Panc1 (cell line): ENCODE measurements at regions not wholly inside any gene's neighbourhood (a gene's known extent, or its start where the extent isn't known, plus 50 kb on each side); places are given as distances from the start of the nearest gene placed in this dataset.
A peak's percentile ranks its signal among the peaks of the same experiment; 100 is the strongest.

ENCODE experiments used
- ATAC-seq: fragments of 200-7000 bp; cut with Tn5 transposase; 2 replicates; pipeline ENCODE4 v1.9.1; 2020; ENCODE audit warnings: mild to moderate bottlenecking, moderate library complexity
- BruUV-seq: library from RNA; stranded (reverse); fragments of 400-500 nt; replicated peaks from 2 replicates; lab custom pipeline; 2021; lab: Mats Ljungman, UMichigan
- CTCF ChIA-PET: fragments of 300-600 bp; sonication (Branson Sonifier 250); formaldehyde crosslinking; loops from one replicate; lab custom pipeline; 2022; ENCODE audit warnings: antibody characterized with exemption; lab: Charles Lee
- POLR2A ChIA-PET: fragments of 300-600 bp; sonication (Branson Sonifier 250); formaldehyde crosslinking; loops from one replicate; lab custom pipeline; 2022; ENCODE audit warnings: antibody characterized with exemption; lab: Charles Lee
- DNase-seq: peaks from one replicate; pipeline ENCODE4 v3.0.0-alpha.2; 2010; ENCODE audit warnings: low read depth, low spot score
- H3K27ac ChIP-seq: 2 replicates; pipeline ENCODE4 v1.5.1; 2011; ENCODE audit warnings: mild to moderate bottlenecking, low read length, inconsistent platforms
- H3K27me3 ChIP-seq: fragments of 200-500 bp; sonication (Bioruptor generic); 2 replicates; pipeline ENCODE4 v1.6.0; 2014; ENCODE audit warnings: low read length, inconsistent platforms; ENCODE audit not compliant: control insufficient read depth, insufficient read depth
- H3K36me3 ChIP-seq: fragments of 200-500 bp; sonication (Bioruptor generic); 2 replicates; pipeline ENCODE4 v1.5.1; 2014; ENCODE audit warnings: inconsistent platforms, mild to moderate bottlenecking, low read length, moderate library complexity; ENCODE audit not compliant: control insufficient read depth, insufficient read depth
- H3K4me1 ChIP-seq: 2 replicates; pipeline ENCODE4 v1.5.1; 2011; ENCODE audit warnings: inconsistent platforms, mild to moderate bottlenecking, low read length, moderate library complexity; ENCODE audit not compliant: control insufficient read depth, insufficient read depth
- H3K4me3 ChIP-seq, 2 experiments: 2 replicates each; pipeline ENCODE4 v1.5.1; 2011 to 2012; ENCODE audit warnings: low read depth in 2 of 2, low read length in 2 of 2, mild to moderate bottlenecking in 2 of 2, inconsistent platforms in 1 of 2, moderate library complexity in 1 of 2
- H3K9me3 ChIP-seq: fragments of 200-500 bp; sonication (Bioruptor generic); 2 replicates; pipeline ENCODE4 v1.5.1; 2014; ENCODE audit warnings: low read depth, mild to moderate bottlenecking, inconsistent platforms, low read length, moderate library complexity; ENCODE audit not compliant: control insufficient read depth, insufficient read depth
- CTCF ChIP-seq: fragments of 450-650 bp; IDR thresholded peaks from 2 replicates; pipeline ENCODE4 v1.5.1; 2017; ENCODE audit warnings: mild to moderate bottlenecking
- POLR2AphosphoS5 ChIP-seq: IDR thresholded peaks from 2 replicates; pipeline ENCODE4 v1.6.1; 2012; ENCODE audit warnings: mild to moderate bottlenecking, low read depth, low read length, moderate library complexity
- SIN3A ChIP-seq: IDR thresholded peaks from 2 replicates; pipeline ENCODE4 v1.6.1; 2012; ENCODE audit warnings: low read depth, mild to moderate bottlenecking, low read length, moderate library complexity, borderline replicate concordance; ENCODE audit not compliant: insufficient read depth
- TCF7L2 ChIP-seq: IDR thresholded peaks from 2 replicates; pipeline ENCODE4 v1.6.1; 2011; ENCODE audit warnings: mild to moderate bottlenecking, low read depth, low read length, inconsistent platforms
- in situ Hi-C: cut with HindIII; loops from 2 replicates; pipeline ENCODE4 v1.10.0; 2016; ENCODE audit warnings: low sequenced_read_pairs, low pct_unique_long_range_greater_than_20kb
- intact Hi-C: fragments of 100-400 bp; cut with micrococcal nuclease; formaldehyde crosslinking; loops from one replicate; pipeline ENCODE4 v1.10.0; 2022; ENCODE audit not compliant: unreplicated experiment
- TF ChIP-seq, protein P1 (sequence below), 2 experiments: IDR thresholded peaks; 2 replicates each; pipeline ENCODE4 v1.6.1; 2011 to 2012; ENCODE audit warnings: low read depth in 2 of 2, control low read depth in 1 of 2, low read length in 1 of 2, mild to moderate bottlenecking in 1 of 2, moderate library complexity in 1 of 2; ENCODE audit not compliant: insufficient read depth in 1 of 2

- in situ Hi-C loops (no loop called here), intact Hi-C loops (no loop called here)
- POLR2A ChIA-PET = interaction anchor here (0.5 to 2.8 kb wide), 8 partner anchors 9 to 177 kb away, joined by 3 to 14 read pairs (median 5); no protein-coding TSS in a partner anchor
Observed at GRCh38 chr5:14011089-14012020, 66.9 kb upstream of the DNAH5 start.

DNA sequence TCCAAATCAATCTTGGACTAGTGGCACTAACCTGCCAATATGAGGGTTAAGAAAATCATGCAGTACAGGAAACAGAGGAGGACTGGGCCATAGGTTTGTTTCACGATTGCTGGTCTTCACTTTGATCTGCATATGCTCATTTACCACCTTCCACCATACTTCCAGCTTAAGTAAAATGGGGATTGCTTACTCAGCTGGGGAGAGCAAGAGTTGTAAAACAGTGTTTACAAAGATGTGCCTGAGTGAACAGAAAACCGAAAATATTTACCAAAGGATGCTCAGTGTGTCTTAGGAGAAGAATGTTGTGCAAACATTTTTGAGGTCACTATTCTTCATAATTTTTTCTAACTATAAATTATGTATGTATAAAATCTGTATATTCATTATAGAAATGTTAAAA lies 65.1 kb upstream of the DNAH5 start:
- POLR2A ChIA-PET = no interaction called here
- H3K4me3 ChIP-seq = peak overlapping the region in 1 of 2 experiments; percentile 34; a peak in 3 of 4 replicates
- CTCF ChIA-PET = interaction anchor here (0.7 kb wide), 2 partner anchors 8 to 15 kb away, joined by 3 to 4 read pairs; no protein-coding TSS in a partner anchor

More at GRCh38 chr5:14011089-14012020, 66.9 kb upstream of the DNAH5 start:
- H3K4me3 ChIP-seq = peak overlapping the region; percentile 64 to 91
- no peaks in the 10 kb centered on the region for H3K36me3 ChIP-seq
- ATAC-seq (peak; percentile 90), DNase-seq (peak; percentile 67)
- no peaks in the 10 kb centered on the region for H3K27me3 ChIP-seq
- no peaks in the 10 kb centered on the region for H3K9me3 ChIP-seq
- H3K4me1 ChIP-seq = peaks cover 62% of the 10 kb centered on the region
- CTCF ChIA-PET = interaction anchor here (1.1 kb wide), 1 partner anchor 129 kb away, joined by 4 read pairs; no protein-coding TSS in a partner anchor
- BruUV-seq = no TSS peak
- TF ChIP-seq CTCF (no peak), SIN3A (peak; percentile 96; the same call in 1 of the 2 replicates), TCF7L2 (0 out of 2 replicates have a peak, but pooled peaks have one; percentile 36), POLR2AphosphoS5 (peak; percentile 76)
- TF ChIP-seq, protein P1, sequence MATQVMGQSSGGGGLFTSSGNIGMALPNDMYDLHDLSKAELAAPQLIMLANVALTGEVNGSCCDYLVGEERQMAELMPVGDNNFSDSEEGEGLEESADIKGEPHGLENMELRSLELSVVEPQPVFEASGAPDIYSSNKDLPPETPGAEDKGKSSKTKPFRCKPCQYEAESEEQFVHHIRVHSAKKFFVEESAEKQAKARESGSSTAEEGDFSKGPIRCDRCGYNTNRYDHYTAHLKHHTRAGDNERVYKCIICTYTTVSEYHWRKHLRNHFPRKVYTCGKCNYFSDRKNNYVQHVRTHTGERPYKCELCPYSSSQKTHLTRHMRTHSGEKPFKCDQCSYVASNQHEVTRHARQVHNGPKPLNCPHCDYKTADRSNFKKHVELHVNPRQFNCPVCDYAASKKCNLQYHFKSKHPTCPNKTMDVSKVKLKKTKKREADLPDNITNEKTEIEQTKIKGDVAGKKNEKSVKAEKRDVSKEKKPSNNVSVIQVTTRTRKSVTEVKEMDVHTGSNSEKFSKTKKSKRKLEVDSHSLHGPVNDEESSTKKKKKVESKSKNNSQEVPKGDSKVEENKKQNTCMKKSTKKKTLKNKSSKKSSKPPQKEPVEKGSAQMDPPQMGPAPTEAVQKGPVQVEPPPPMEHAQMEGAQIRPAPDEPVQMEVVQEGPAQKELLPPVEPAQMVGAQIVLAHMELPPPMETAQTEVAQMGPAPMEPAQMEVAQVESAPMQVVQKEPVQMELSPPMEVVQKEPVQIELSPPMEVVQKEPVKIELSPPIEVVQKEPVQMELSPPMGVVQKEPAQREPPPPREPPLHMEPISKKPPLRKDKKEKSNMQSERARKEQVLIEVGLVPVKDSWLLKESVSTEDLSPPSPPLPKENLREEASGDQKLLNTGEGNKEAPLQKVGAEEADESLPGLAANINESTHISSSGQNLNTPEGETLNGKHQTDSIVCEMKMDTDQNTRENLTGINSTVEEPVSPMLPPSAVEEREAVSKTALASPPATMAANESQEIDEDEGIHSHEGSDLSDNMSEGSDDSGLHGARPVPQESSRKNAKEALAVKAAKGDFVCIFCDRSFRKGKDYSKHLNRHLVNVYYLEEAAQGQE (IDR thresholded peaks at IDR 0.05; ENCODE audit: insufficient read depth in 1 of 2, low read depth in 2 of 2, low read length in 1 of 2) = no peak
- H3K27ac ChIP-seq = peak overlapping the region; percentile 99

More for the DNA sequence above, 65.1 kb upstream of the DNAH5 start:
- in situ Hi-C loops (no loop called here), intact Hi-C loops (no loop called here)
- 0 out of 2 replicates have a peak, but pooled peaks have one; percentile 2 for TF ChIP-seq POLR2AphosphoS5
- TF ChIP-seq CTCF = no peak
- no peak for TF ChIP-seq SIN3A
- 0 out of 2 replicates have a peak, but pooled peaks have one; percentile 18 for TF ChIP-seq TCF7L2
- TF ChIP-seq, protein P1 (IDR thresholded peaks at IDR 0.05; ENCODE audit: insufficient read depth in 1 of 2, low read depth in 2 of 2, low read length in 1 of 2) = no peak
- peaks cover 77% of the 10 kb centered on the region for H3K4me1 ChIP-seq
- no peaks in the 10 kb centered on the region for H3K9me3 ChIP-seq
- no TSS peak for BruUV-seq
- DNase-seq = no peak
- no peaks in the 10 kb centered on the region for H3K36me3 ChIP-seq
- peak overlapping the region; percentile 99 for H3K27ac ChIP-seq
- ATAC-seq = no peak
- H3K27me3 ChIP-seq = no peaks in the 10 kb centered on the region
